ENCODE measurements at regions not wholly inside any gene's neighbourhood (a gene's known extent, or its start where the extent isn't known, plus 50 kb on each side); places are given as distances from the start of the nearest gene placed in this dataset.

DNA sequence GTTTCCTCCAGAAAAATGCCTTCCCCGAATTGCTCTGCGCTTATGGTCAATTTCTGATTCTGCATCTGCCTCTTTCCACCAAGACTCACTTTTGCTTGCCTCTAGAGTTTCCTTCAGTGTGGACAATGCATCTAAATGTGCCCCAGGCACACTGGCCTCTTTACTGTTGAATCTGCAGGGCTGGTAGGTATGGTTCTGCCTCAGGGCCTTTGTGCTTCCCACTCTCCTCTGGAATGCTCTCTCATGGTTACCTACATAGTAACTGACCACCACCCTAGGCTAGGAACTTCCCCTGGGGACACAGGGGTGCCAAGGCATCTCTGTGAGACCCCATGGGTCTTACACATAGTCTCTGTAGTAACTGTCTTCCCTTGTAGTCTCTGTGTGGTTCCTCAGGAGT, 1258.6 kb downstream of the CDH12 start:
- TF ChIP-seq EZH2phosphoT487 (IDR thresholded peaks at IDR 0.05; ENCODE audit: insufficient read depth, low read depth) (no peak), EZH2 (IDR thresholded peaks at IDR 0.05; ENCODE audit: insufficient read depth, poor library complexity, severe bottlenecking) (no peak)
